Heart right ventricle (tissue), 16 donors: ENCODE measurements at regions not wholly inside any gene's neighbourhood (a gene's known extent, or its start where the extent isn't known, plus 50 kb on each side); places are given as distances from the start of the nearest gene placed in this dataset.

Source experiments
- ATAC-seq, 8 donors: fragments of 200-7000 bp; cut with Tn5 transposase; one replicate each; pipeline ENCODE4 v1.9.1; 2020; ENCODE audit warnings: mild to moderate bottlenecking in 8 of 8, moderate library complexity in 8 of 8, moderate number of reproducible peaks in 1 of 8
- DNase-seq, 2 donors: peaks; one replicate each; pipeline ENCODE4 v3.0.0-alpha.2; 2020
- H3K27ac ChIP-seq, 10 donors: fragments of 200-600 bp; sonication (generic) in 2 of 10; one replicate each; pipeline versions ENCODE4 v1.5.0 to v1.8.0; 2020 to 2022; ENCODE audit warnings: mild to moderate bottlenecking in 3 of 10
- H3K27me3 ChIP-seq, 7 donors: fragments of 200-600 bp; one replicate each; pipeline ENCODE4 v1.8.0; 2021 to 2022; ENCODE audit warnings: mild to moderate bottlenecking in 2 of 7
- H3K36me3 ChIP-seq, 9 donors: fragments of 200-600 bp; sonication (generic) in 1 of 9; one replicate each; pipeline versions ENCODE4 v1.5.0 to v1.8.0; 2020 to 2022; ENCODE audit warnings: mild to moderate bottlenecking in 2 of 9
- H3K4me1 ChIP-seq, 9 donors: fragments of 200-600 bp; sonication (generic) in 1 of 9; one replicate each; pipeline versions ENCODE4 v1.5.0 to v1.8.0; 2020 to 2022; ENCODE audit warnings: mild to moderate bottlenecking in 4 of 9
- H3K4me3 ChIP-seq, 10 donors: fragments of 200-600 bp; sonication (generic) in 2 of 10; one replicate each; pipeline versions ENCODE4 v1.5.0 to v1.8.0; 2020 to 2022; ENCODE audit warnings: mild to moderate bottlenecking in 7 of 10, moderate library complexity in 2 of 10
- H3K9me3 ChIP-seq, 11 donors: fragments of 200-600 bp in 10 of 11; sonication (generic) in 2 of 11; one replicate each; pipeline versions ENCODE4 v1.5.0 to v1.8.0; 2013 to 2022; ENCODE audit warnings: mild to moderate bottlenecking in 2 of 11, control low read depth in 1 of 11, moderate library complexity in 1 of 11
- WGBS, 2 donors: extraction: QIAGEN DNeasy Blood & Tissue Kit; methylation state at CpG; one replicate each; pipeline ENCODE4 v1.1.7; 2013; ENCODE audit warnings: inconsistent platforms in 1 of 2; 5-methylcytosine and 5-hydroxymethylcytosine counted together
- intact Hi-C, 10 donors: fragments of 100-400 bp; cut with DNase I; formaldehyde crosslinking; loops; one replicate each; pipeline versions ENCODE4 v1.11.1 to v1.14.2; 2022
- TF ChIP-seq, protein P1 (sequence below), 9 donors: fragments of 200-600 bp; sonication (generic) in 2 of 9; IDR thresholded peaks; one replicate each; pipeline versions ENCODE4 v1.5.0 to v1.8.0; 2021 to 2022; ENCODE audit warnings: antibody characterized with exemption in 9 of 9, mild to moderate bottlenecking in 5 of 9, moderate library complexity in 1 of 9
- donor health status: Arrhythmogenic right ventricular cardiomyopathy.
- donor health status: ischemic (EF 13 %, LVEDD 7.1; RV severe dilation, severe dysfunction).
- donor health status: healthy with polysubstance abuse.
- donor health status: DM: no; HTN: yes; CAD: no.
- donor health status: DM: no; HTN: no; CAD: no.
- donor health status: ischemic (EF 25% LVEDD 6.9; RV normal size, moderate dysfunction).
- donor health status: ischemic (EF 25% LVEDD 5.7; RV mildly dilated, moderate dysfunction).
- donor health status: healthy.
- donor health status: DM: yes; HTN: yes; CAD: no.
- donor health status: Ischemic cardiomyopathy.
- donor health status: ischemic (EF 35%, LVEDD 5.7; RV mildly dilated, moderate dysfunction).
- donor health status: nonischemic (EF 11% LVEDD 7.7; RV severe dilation, severe dysfunction).
- donor health status: DM: yes; HTN: yes; CAD: no.
- donor health status: PGD.
- donor health status: ischemic (EF 29% LVEDD 5.4; RV normal size, mild dysfunction).
- donor health status: nonischemic (EF 23%, LVEDD 6.1; RV moderate dilation, normal function).

DNA sequence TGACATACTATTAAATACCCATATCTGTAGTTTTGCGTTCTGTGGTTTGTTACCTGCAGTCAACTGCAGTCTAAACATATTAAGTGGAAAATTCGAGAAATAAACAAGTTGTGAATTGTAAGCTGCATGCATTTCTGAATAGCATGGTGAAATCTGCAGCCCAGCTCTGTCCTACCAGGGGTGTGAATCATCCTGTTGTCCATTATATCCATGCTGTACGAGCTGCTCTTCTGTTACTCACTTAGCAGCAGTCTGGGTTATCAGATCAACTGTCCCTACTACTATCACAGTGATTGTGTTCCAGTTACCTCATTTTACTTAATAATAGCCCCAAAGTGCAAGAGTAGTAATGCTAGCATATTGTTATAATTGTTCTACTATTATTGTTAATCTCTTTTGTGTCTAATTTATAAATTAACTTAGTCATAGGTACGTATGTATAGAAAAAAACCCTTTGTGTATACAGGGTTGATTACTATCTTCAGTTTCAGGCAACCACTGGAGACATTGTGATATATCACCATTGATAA is 173.7 kb upstream of the FAT4 start:
- H3K36me3 ChIP-seq = no peaks in the 10 kb centered on the region
- TF ChIP-seq, protein P1, sequence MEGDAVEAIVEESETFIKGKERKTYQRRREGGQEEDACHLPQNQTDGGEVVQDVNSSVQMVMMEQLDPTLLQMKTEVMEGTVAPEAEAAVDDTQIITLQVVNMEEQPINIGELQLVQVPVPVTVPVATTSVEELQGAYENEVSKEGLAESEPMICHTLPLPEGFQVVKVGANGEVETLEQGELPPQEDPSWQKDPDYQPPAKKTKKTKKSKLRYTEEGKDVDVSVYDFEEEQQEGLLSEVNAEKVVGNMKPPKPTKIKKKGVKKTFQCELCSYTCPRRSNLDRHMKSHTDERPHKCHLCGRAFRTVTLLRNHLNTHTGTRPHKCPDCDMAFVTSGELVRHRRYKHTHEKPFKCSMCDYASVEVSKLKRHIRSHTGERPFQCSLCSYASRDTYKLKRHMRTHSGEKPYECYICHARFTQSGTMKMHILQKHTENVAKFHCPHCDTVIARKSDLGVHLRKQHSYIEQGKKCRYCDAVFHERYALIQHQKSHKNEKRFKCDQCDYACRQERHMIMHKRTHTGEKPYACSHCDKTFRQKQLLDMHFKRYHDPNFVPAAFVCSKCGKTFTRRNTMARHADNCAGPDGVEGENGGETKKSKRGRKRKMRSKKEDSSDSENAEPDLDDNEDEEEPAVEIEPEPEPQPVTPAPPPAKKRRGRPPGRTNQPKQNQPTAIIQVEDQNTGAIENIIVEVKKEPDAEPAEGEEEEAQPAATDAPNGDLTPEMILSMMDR (IDR thresholded peaks at IDR 0.05) = no peak

DNA sequence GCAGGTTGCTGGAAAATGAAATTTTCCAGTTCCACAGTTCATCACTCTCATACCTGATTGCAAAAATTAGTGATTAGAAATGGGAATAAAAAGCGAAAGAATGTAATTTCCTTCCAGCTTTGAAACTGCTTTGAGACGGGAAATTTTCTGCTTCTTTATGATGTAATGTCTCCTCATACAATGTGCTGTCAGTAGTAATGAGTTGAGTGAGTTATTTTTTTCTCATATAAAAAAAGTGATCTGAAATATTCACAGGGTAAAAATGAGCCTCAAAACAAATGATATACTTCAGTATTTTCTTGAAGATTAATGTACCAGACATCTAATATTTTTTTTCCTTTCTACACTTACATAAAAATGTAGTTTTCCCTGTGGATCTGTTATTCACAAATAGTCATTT is 179.1 kb upstream of the FAT4 start:
- H3K4me1 ChIP-seq = no peaks in the 10 kb centered on the region
- TF ChIP-seq, protein P1 (IDR thresholded peaks at IDR 0.05) = no peak
- intact Hi-C loops = no loop called here
- H3K36me3 ChIP-seq = no peaks in the 10 kb centered on the region
- no peaks in the 10 kb centered on the region for H3K27me3 ChIP-seq
- DNase-seq = no peak
- no peak overlapping the region for H3K27ac ChIP-seq
- WGBS, 2 donors = 49 to 64% methylated on average over 2 of the region's 2 CpGs
- no peak for ATAC-seq
- H3K9me3 ChIP-seq = no peaks in the 10 kb centered on the region
- H3K4me3 ChIP-seq = no peak overlapping the region

More for the DNA sequence above, 173.7 kb upstream of the FAT4 start:
- H3K9me3 ChIP-seq = no peaks in the 10 kb centered on the region
- no peak for DNase-seq
- intact Hi-C loops = no loop called here
- WGBS, 2 donors = 81 to 83% methylated on average over 4 of the region's 4 CpGs
- no peaks in the 10 kb centered on the region for H3K4me1 ChIP-seq
- H3K27ac ChIP-seq = no peak overlapping the region
- no peak overlapping the region for H3K4me3 ChIP-seq
- ATAC-seq = no peak
- no peaks in the 10 kb centered on the region for H3K27me3 ChIP-seq

DNA sequence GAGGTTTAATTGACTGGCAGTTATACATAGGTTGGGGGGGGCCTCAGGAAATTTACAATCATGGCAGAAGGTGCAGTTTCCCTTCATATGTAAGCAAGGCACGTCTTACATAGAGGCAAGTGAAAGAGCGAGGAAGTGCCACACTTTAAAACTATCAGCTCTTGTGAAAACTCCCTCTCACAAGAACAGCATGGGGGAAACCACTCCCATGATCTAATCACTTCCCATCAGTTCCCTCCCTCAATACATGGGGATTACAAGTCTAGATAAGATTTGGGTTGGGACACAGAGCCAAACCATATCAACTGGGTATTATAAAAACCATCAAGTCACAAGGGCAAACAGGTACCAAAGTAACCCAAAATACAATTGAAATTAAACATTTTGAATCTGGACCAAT is 182.0 kb upstream of the FAT4 start:
- no peak overlapping the region for H3K4me3 ChIP-seq
- no peak overlapping the region for H3K27ac ChIP-seq
- ATAC-seq (no peak), DNase-seq (no peak)
- H3K27me3 ChIP-seq = no peaks in the 10 kb centered on the region
- 78 to 80% methylated on average over 2 of the region's 2 CpGs for WGBS, 2 donors
- no peaks in the 10 kb centered on the region for H3K36me3 ChIP-seq
- H3K4me1 ChIP-seq = no peaks in the 10 kb centered on the region
- TF ChIP-seq, protein P1 (IDR thresholded peaks at IDR 0.05) = no peak
- no peaks in the 10 kb centered on the region for H3K9me3 ChIP-seq
- intact Hi-C loops = no loop called here

DNA sequence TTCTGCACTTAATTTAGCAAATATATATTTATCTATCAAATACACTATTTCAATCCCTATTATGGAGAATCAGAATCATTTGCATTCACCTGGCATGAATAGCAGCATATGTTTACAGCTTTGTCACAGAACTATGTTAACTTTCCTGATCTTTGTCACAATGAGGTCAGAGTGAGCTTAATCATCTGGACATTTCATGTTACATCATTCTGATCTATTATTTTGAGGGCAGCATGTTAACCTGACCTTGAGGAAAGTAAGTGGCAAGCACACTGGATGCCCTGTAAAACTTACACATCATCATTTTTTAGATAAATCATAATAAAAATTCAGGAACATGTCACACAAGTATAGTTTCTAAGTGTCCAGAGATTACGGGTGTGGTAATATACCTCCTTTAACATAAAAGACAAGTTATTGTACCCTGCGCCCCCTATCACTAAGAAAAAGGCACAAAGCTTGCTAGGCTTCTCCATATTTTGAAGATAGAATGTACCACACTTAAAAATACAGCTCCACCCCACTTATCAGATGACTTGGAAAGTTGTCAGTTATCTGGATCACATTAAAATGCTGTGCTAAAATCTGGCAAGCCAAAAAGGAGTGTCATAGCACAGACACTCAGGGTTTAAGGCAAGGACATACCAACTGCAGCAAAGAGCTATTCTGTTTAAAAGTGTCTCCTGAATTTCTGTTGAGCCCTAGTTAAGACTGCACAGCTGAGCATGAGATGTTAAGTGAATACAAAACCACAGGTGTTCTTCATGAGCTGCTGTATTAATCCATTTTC is 182.7 kb upstream of the FAT4 start:
- DNase-seq (no peak), ATAC-seq (no peak)
- H3K4me1 ChIP-seq = no peaks in the 10 kb centered on the region
- no peak overlapping the region for H3K4me3 ChIP-seq
- H3K27ac ChIP-seq = no peak overlapping the region
- H3K9me3 ChIP-seq = no peaks in the 10 kb centered on the region
- WGBS, 2 donors = 92 to 98% methylated on average over 2 of the region's 2 CpGs
- TF ChIP-seq, protein P1 (IDR thresholded peaks at IDR 0.05) = no peak
- H3K27me3 ChIP-seq = no peaks in the 10 kb centered on the region
- H3K36me3 ChIP-seq = no peaks in the 10 kb centered on the region
- intact Hi-C loops = no loop called here
